ENCODE measurements at regions not wholly inside any gene's neighbourhood (a gene's known extent, or its start where the extent isn't known, plus 50 kb on each side); places are given as distances from the start of the nearest gene placed in this dataset.

GRCh38 chr12:75565795-75566194, 54.4 kb upstream of the KRR1 start:
- DNase-seq (ENCODE audit: low read depth), result no peak

- DNase-seq (ENCODE audit: low read depth), result no peak
These were observed 53.4 kb upstream of the KRR1 start for GRCh38 chr12:75564852-75565251.

DNA sequence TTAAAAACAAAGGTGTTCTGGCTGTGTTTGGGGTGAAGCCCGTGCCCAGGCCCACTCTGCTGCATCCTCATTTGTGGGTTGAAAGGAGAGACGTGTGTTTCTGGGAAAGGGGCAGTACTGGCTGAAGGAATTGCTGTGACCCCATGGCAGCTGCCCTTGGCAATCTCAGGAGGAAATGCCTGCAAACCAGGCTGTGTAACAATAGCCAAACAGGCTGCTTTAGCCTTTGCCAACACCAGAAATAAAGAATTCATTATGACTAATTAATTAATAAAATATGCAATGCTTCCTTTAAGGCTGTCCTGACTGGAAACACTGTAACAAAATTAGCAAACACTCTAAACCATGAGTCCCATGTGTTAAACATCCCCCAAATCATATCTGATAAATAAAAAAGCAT, 53.0 kb upstream of the KRR1 start:
- DNase-seq (ENCODE audit: low read depth), result peak; percentile 34

GRCh38 chr12:75563351-75563750, 51.9 kb upstream of the KRR1 start:
- DNase-seq (ENCODE audit: low read depth), result no peak

- DNase-seq (ENCODE audit: low read depth), result no peak
These were observed 50.5 kb upstream of the KRR1 start for GRCh38 chr12:75561921-75562320.
